ENCODE measurements at regions not wholly inside any gene's neighbourhood (a gene's known extent, or its start where the extent isn't known, plus 50 kb on each side); places are given as distances from the start of the nearest gene placed in this dataset.
A peak's percentile ranks its signal among the peaks of the same experiment; 100 is the strongest.

GRCh38 chr11:92342034-92342720 is 117.6 kb downstream of the FAT3 start:
- in situ Hi-C loops (cut with HindIII; ENCODE audit: extremely low pct_ligation_motif_present, low pct_unique_long_range_greater_than_20kb), result no loop called here
- ATAC-seq (no peak), DNase-seq (ENCODE audit: low spot score) (no peak), FAIRE-seq (no peak)
- whole genome bisulfite sequencing (ENCODE audit: low lambda C conversion rate), result 23% methylated on average over 9 of the region's 9 CpGs
- BruUV-seq (replicated peaks), result no TSS peak
- no peaks in the 10 kb centered on the region for H3K27me3 ChIP-seq (ENCODE audit: control insufficient read depth in 1 of 2, insufficient read depth in 2 of 2, low read length in 2 of 2)
- POLR2A ChIA-PET, result no interaction called here
- no peaks in the 10 kb centered on the region for H4K20me1 ChIP-seq (ENCODE audit: insufficient read depth, low read length)
- no peak overlapping the region for H3K27ac ChIP-seq (ENCODE audit: extremely low read length, insufficient read depth, low read length)
- H3K4me3 ChIP-seq (replicated peaks in 1 of 3; ENCODE audit: insufficient read depth in 1 of 3, low read depth in 2 of 3, low read length in 3 of 3), result no peak overlapping the region
- no peaks in the 10 kb centered on the region for H3K79me2 ChIP-seq (ENCODE audit: insufficient read depth, low read length)
- CTCF ChIA-PET (ENCODE audit: low intra/inter-chr PET ratio, low total read pairs), result no interaction called here
- H3K4me1 ChIP-seq (ENCODE audit: insufficient read depth, low read length), result no peaks in the 10 kb centered on the region
- H3K9ac ChIP-seq (ENCODE audit: insufficient read depth, low read depth, low read length), result no peak overlapping the region
- H3K4me2 ChIP-seq (ENCODE audit: low read depth, low read length), result no peak overlapping the region
- TF ChIP-seq RAD51 (IDR thresholded peaks at IDR 0.05; ENCODE audit: borderline replicate concordance), result peak; percentile 78; the same call in 1 of the 2 replicates
- TF ChIP-seq E2F2 (CRISPR knock-in tag; IDR thresholded peaks at IDR 0.05; ENCODE audit: borderline replicate concordance), result no peak
- TF ChIP-seq ZBTB39 (CRISPR knock-in tag; IDR thresholded peaks at IDR 0.05), result no peak
- no peak for TF ChIP-seq ARNT (IDR thresholded peaks at IDR 0.05)
- no peak for TF ChIP-seq ZNF513 (CRISPR knock-in tag; conservative IDR thresholded peaks at IDR 0.05)
- peak; percentile 40; the same call in 1 of the 2 replicates for TF ChIP-seq USF2 (IDR thresholded peaks at IDR 0.05; ENCODE audit: low read depth, low read length)
- no peak for TF ChIP-seq USF2 (CRISPR knock-in tag; IDR thresholded peaks at IDR 0.05; ENCODE audit: borderline replicate concordance)
- no peak for TF ChIP-seq ZNF781 (CRISPR knock-in tag; IDR thresholded peaks at IDR 0.05; ENCODE audit: borderline replicate concordance, not compliant biosample characterization)
- no peak for TF ChIP-seq ZNF512B (CRISPR knock-in tag; IDR thresholded peaks at IDR 0.05; ENCODE audit: borderline replicate concordance)
- intact Hi-C loops (cut with micrococcal nuclease; ENCODE audit: unreplicated experiment), result no loop called here
- no peak overlapping the region for H2AFZ ChIP-seq (ENCODE audit: low read length)
- no peaks in the 10 kb centered on the region for H3K36me3 ChIP-seq (replicated peaks in 1 of 2; ENCODE audit: control insufficient read depth in 1 of 2, insufficient read depth in 2 of 2, low read length in 2 of 2)
- H3K9me3 ChIP-seq (ENCODE audit: low read length), result no peaks in the 10 kb centered on the region
